ENCODE measurements at regions not wholly inside any gene's neighbourhood (a gene's known extent, or its start where the extent isn't known, plus 50 kb on each side); places are given as distances from the start of the nearest gene placed in this dataset.

DNA sequence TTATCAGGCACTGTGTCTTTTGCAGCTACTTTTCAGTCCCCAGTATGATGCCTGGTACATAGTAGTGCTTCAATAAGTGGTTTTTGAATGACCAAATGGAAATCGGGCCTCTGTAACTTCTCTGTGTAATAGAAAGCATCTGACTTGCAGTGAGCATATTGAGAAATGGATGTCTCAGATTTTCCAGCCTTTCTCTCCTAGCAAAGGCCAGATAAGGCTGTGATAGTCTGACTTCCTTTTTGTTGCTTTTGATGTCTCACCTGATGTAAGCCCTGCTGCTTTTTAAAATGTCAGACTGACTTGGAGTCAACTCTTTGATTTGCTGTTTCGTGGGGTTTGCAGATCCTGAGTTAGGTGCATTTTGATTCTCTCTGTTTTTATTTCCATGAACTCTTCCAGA is 590.0 kb upstream of the ZNF608 start:
- H3K4me3 ChIP-seq (ENCODE audit: low read depth, low read length) = no peak overlapping the region
- TF ChIP-seq, protein P1, sequence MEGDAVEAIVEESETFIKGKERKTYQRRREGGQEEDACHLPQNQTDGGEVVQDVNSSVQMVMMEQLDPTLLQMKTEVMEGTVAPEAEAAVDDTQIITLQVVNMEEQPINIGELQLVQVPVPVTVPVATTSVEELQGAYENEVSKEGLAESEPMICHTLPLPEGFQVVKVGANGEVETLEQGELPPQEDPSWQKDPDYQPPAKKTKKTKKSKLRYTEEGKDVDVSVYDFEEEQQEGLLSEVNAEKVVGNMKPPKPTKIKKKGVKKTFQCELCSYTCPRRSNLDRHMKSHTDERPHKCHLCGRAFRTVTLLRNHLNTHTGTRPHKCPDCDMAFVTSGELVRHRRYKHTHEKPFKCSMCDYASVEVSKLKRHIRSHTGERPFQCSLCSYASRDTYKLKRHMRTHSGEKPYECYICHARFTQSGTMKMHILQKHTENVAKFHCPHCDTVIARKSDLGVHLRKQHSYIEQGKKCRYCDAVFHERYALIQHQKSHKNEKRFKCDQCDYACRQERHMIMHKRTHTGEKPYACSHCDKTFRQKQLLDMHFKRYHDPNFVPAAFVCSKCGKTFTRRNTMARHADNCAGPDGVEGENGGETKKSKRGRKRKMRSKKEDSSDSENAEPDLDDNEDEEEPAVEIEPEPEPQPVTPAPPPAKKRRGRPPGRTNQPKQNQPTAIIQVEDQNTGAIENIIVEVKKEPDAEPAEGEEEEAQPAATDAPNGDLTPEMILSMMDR (IDR thresholded peaks at IDR 0.05; ENCODE audit: insufficient read depth, low read depth, low read length) = no peak
- DNase-seq (ENCODE audit: low read depth) = no peak

DNA sequence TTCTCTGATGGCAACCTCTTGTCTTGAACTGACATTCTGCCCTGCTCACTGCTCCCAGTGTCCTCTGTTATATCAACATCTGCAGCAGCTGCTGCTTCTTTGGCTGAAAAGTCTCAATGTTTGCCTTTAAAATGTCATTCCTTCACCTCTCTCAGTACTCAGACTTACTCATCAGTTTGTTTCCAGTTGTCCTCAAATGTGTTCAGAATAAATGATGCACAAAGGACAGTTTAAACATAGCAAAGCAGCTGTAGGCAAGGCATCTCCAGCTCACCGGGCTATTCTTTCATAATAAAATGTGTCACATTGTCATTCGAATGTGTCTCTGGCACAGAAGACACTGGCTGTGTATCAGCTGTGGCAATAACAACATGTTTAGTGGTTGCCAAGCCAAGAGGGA is 590.9 kb upstream of the ZNF608 start:
- no peak overlapping the region for H3K4me3 ChIP-seq (ENCODE audit: low read depth, low read length)
- TF ChIP-seq, protein P1 (IDR thresholded peaks at IDR 0.05; ENCODE audit: insufficient read depth, low read depth, low read length) = no peak
- no peak for DNase-seq (ENCODE audit: low read depth)

DNA sequence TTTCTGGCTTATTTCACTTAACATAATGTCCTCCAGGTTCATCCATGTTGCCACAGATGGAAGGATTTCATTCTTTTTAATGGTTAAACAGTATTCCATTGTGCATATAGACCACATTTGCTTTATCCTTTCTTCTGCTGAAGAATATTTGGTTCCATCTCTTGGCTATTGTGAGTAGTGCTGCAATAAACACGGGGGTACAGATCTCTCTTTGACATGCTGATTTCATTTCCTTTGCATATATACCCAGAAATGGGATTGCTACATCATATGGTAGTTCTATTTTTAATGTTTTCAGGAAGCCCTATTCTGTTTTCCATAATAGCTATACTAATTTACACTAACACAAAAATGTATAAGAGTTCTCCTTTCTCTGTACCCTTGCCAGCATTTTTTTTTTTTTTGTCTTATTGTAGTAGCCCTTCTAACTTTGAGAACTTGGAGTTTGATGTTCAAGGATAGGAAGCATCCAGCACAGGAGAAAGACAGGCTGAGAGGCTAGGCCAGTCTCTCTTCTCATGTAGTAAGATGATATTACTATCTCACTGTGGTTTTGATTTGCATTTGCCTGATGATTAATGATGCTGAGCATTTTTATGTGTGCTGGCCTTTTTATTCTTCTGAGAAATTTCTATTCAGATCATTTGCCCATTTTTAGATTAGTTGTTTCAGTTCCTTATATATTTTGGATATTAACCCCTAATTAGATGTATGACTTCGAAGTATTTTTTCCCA is 592.2 kb upstream of the ZNF608 start:
- TF ChIP-seq, protein P1 (IDR thresholded peaks at IDR 0.05; ENCODE audit: insufficient read depth, low read depth, low read length) = peak; percentile 14
- DNase-seq (ENCODE audit: low read depth) = no peak
- no peak overlapping the region for H3K4me3 ChIP-seq (ENCODE audit: low read depth, low read length)

DNA sequence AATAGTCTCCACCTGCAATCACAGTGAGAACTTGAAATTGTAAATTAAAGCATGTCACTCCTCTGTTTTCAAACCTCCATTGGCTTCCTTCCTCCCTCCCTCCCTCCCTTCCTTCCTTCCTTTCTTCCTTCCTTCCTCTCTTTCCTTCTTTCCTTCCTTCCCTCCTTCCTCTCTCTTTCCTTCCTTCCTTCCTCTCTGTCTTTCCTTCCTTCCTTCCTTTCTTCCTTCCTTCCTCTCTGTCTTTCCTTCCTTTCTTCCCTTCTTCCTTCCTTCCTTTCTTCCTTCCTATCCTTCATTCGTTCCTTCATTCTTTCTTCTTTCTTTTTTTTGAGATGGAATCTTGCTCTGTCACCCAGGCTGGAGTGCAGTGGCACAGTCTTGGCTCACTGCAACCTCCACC is 595.0 kb upstream of the ZNF608 start:
- no peak for DNase-seq (ENCODE audit: low read depth)
- TF ChIP-seq, protein P1 (IDR thresholded peaks at IDR 0.05; ENCODE audit: insufficient read depth, low read depth, low read length) = no peak
- no peak overlapping the region for H3K4me3 ChIP-seq (ENCODE audit: low read depth, low read length)

DNA sequence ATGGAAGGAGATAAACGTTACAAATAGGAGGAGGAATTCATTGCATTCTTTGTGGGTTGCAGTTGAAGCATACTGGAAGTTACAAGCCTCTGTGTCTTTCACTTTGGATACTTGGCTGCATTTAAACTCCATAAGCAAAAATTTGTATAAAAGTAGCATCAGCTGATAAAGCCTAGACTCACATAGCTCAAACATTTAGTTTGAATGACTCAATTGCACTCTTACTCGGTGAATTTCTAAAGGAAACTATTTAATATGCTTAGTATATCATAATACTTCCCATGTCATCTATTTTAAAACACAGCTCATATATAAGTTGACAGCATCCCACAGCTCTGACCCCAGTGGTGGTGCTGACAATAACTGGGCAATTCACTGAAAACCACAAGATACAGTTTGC is 596.6 kb upstream of the ZNF608 start:
- peak; percentile 66 for DNase-seq (ENCODE audit: low read depth)
- TF ChIP-seq, protein P1 (IDR thresholded peaks at IDR 0.05; ENCODE audit: insufficient read depth, low read depth, low read length) = no peak

DNA sequence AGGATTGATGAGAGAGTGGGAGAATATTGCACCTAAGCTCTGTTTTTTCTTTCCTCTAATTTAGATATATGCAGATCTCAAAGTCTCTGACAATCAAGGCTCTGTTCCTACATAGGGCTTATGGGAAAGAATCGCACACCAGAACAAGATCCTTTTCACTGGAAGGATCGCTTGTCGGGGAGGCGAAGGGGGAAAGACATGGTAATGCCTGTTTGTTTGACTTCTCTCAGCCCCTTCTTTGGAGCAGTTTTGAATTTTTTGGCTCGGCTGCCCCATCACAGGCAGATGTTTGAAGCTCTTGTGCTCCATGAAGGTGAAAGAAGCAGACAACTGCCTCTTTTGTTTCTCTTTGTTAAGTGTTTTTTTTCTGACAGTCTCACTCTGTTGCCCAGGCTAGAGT is 599.9 kb upstream of the ZNF608 start:
- no peak overlapping the region for H3K4me3 ChIP-seq (ENCODE audit: low read depth, low read length)
- TF ChIP-seq, protein P1 (IDR thresholded peaks at IDR 0.05; ENCODE audit: insufficient read depth, low read depth, low read length) = no peak
- no peak for DNase-seq (ENCODE audit: low read depth)

More for the DNA sequence above, 596.6 kb upstream of the ZNF608 start:
- no peak overlapping the region for H3K4me3 ChIP-seq (ENCODE audit: low read depth, low read length)

DNA sequence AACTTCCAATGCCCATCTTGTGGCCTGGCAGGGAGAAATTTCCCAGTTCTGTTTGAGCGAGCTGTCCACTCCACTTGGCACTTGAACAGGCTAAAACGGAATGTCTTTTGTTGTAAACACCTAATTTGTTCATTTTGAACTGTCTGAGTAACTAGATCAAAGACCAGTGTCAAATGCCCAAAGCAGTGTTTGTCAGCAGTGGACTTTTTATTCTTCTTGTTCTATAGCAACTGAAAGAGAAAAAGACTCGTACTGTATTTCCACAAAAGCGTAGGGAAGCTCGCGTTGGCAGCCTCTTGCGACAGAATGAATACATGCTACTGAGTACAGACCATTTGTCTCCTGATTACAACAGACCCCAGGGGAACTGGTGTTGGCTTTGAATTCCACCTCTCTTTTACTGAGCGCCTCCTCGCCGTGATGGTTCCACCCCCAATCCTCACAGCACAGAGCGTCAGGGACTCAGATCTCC is 601.8 kb upstream of the ZNF608 start:
- TF ChIP-seq, protein P1 (IDR thresholded peaks at IDR 0.05; ENCODE audit: insufficient read depth, low read depth, low read length) = no peak
- DNase-seq (ENCODE audit: low read depth) = no peak
- H3K4me3 ChIP-seq (ENCODE audit: low read depth, low read length) = no peak overlapping the region

Measured in fibroblast of villous mesenchyme (primary cell).